Posterior cingulate gyrus (tissue), 11 donors: ENCODE measurements at regions not wholly inside any gene's neighbourhood (a gene's known extent, or its start where the extent isn't known, plus 50 kb on each side); places are given as distances from the start of the nearest gene placed in this dataset.

Source experiments
- DNase-seq, 10 donors: peaks; one replicate each; pipeline versions ENCODE4 v3.0.0 to v3.0.0-alpha.2; 2020 to 2021; ENCODE audit warnings: mixed read lengths in 3 of 10
- intact Hi-C: fragments of 100-400 bp; cut with DNase I; formaldehyde crosslinking; loops from one replicate; pipeline ENCODE4 v1.15.1; 2023

DNA sequence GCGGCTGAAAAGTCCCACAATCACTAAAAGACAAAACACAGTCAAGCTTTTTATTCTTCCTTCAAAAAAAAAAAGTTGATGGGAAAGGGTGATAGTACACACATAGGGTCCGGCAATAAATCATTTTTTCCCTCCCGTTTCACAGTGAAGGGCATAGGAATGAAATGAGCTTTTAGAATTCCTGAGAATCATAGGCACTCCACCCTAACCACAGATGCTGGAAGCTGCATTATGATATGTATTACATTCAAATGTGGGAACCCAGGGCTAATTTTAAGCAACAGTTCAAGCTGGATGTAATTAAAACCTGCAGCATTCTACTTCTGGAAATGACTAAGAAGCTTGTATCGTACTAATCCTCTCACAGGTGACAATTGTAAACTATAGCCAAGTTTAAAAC, 75.7 kb upstream of the KCNJ15 start:
- DNase-seq: no peak
- intact Hi-C loops: no loop called here

DNA sequence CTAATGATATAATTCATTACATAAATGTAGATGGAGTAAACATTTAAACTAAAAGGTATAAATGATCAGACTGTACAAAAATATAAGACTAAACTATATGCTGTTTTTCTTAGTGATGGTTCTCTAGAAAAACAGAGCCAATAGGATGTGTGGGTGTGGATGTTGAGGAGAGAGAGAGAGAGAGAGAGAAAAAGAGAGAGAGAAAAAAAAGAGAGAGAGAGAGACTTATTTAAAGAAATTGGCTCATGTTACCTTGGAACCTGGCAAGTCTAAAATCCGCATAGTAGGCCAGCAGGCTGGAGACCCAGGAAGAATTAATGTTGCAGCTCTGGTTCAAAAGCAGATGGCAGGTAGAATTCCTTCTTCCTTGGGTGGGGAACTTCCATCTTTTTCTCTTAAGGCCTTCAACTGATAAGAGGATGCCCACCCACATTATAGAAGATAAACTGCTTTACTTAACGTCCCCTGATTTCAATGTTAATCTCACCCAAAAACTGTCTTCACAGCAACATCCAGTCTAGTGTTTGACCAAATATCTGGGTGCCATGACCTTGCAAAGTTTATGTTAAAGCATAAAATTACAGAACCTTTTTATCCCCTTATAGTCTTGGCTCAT, 74.3 kb upstream of the KCNJ15 start:
- DNase-seq: no peak
- intact Hi-C loops: no loop called here

DNA sequence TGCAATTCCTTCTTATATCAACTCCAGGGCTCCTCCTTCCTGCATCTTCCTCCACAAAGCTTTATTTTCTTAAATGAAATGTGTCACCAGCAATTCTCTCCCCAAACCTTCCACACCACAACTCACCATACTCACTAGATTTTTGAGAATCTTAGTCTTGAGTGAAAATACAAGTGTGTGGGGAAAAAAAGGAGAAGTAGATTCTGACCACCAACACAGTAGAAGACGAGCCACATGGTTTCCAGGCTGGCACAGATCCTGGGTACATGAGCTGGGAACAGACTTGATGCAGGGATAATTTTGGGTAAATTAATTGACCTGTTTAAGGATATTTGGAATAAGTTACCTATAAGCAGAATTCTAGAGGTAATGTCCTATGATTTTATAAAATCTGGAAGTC, 72.8 kb upstream of the KCNJ15 start:
- DNase-seq: no peak

DNA sequence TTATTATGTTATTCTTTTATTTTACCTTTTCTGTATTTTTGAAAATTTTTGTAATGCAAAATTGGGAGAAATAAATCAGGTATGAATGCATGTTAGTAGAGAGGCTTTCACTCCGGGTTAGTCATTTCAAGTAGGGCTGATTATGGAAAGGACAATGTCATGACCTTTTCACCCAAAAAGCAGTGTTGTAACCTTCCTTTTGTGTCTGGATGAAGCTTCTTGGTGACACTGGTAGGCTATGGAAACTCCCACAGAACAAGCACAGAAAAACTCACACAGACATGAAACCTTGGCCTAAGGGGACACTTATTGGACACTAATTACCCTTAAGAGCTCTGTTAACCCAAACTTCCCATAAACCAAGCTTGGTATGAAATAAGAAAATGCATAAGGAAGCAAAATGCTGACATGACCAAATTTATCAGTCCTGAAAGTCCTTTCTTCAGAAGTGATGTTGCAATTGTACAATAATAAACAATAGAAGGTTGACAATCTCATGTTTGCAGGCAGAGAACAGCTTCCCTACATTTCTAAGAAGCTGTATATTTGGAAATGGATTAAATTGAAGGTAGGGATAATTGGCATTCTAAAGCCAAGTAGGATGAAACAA, 70.0 kb upstream of the KCNJ15 start:
- DNase-seq: no peak
- intact Hi-C loops: no loop called here

More for the DNA sequence above, 72.8 kb upstream of the KCNJ15 start:
- intact Hi-C loops: no loop called here

DNA sequence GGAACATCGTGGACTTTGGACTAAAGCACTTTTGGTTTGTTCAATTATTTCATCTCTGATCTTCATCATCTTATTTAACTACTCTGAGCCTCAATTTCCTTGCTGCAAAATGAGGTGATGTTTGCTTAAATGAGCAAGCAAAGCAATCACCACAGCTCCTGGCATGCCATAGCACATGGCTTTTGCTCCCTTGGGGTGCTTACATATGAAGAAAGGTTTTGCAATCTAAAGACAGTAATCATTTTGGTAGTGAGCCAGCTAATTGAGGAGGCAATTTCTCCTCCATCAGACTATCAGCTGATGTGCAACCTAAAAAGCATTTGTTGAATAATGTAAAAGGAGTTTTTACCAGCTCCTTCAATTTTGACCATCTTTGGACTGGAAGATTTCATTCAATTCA, 68.8 kb upstream of the KCNJ15 start:
- DNase-seq: no peak
- intact Hi-C loops: no loop called here

DNA sequence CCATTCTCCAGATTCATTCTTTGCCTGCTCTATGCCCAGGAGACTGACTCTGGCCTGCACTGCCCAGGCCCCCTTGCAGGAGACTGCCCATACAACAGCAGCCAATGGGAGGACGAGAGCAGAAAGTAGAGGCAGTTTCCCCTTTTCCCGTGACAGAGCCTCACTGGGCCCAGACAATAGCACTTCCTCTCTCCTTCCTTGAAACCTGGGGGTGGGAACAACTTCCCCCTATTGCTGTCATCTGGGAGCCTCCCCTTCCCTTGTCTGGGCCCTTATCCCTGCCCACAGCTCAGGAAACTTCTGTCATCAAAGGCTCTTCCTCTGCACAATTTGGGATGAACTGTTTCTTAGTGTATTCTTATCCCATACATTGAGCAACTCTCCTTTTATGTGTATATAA, 60.8 kb upstream of the KCNJ15 start:
- DNase-seq: no peak
- intact Hi-C loops: no loop called here

DNA sequence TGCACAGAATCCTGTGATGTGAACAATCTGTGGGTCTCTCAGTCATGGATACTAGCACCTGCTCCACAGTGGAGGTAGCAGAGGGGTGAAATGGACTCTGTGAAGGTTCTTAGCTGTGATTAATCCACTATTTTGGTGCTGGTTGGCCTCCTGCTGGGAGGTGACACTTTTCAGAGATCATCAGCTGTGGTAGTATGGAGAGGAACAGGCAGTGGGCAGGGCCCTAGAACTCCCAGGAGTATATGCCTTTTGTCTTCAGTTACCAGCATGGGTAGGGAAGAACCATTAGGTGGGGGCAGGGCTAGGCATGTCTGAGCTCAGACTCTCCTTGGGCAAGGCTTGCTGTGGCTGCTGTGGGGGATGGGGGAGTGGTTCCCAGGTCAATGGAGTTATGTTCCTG, 54.0 kb upstream of the KCNJ15 start:
- intact Hi-C loops: no loop called here
- no peak for DNase-seq

DNA sequence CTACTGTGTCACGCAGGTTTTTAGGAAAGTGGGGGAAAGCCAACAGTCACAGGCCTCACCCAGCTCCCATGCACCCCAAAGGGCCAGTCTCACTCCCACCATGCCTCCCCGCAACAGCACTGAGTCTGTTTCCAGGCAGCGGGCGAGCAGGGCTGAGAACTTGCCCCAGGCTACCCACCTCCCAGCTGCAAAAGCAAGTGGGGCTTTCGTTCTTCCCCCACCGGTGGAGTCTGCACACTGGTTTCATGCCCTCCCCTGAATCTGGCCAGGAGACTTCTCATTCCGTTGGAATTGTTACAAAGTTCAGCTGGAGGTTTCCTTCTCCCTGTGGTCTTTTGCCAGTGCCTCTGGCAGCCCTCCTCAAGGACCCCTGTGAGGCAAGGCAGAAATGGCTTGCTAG, 53.6 kb upstream of the KCNJ15 start:
- intact Hi-C loops: no loop called here
- no peak for DNase-seq

DNA sequence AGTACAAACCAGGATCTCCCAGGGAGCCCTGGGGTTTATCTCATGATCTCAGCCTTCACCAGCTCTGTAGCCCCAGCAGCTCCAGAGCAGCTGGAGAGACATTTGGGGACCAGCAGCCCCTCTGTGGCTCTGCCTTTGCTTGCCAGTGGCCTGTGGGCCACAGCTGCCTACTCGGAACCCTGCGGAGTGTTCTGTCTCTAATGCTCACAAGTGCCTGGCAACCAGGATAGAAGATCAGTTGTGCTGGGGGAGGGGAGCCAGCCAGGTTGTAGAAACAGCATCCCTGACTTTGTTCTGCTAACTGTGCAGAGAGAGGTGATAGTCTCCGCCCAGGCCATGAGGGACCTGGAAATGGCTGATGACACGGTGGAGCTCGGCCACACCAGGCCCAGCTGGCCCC, 50.9 kb upstream of the KCNJ15 start:
- intact Hi-C loops: no loop called here
- DNase-seq: no peak

DNA sequence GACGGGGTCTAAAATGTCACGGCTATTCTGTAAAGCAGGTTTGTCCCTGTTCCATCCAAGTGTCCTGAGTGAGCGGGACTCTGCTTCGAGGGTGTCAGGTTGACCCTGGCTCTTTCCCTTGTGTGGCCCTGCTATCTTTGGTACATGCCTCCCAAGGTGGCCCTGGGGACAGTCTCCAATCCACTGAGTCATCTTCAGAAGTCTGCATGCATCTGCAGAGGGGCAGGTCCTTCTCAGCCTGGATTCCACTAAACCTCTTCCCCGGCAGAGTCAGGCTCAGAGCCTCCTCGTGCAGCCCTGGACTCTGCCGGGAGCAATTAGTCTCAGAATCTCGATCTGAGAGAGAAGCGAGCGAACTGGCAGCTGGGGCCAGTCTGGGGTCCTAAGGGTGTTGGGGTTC, 50.1 kb upstream of the KCNJ15 start:
- intact Hi-C loops: no loop called here
- DNase-seq: no peak
